ENCODE measurements at regions not wholly inside any gene's neighbourhood (a gene's known extent, or its start where the extent isn't known, plus 50 kb on each side); places are given as distances from the start of the nearest gene placed in this dataset.

GRCh38 chr9:135224921-135225541 lies 137.6 kb downstream of the OLFM1 start:
- TF ChIP-seq CTCF (conservative IDR thresholded peaks at IDR 0.05), result no peak
- no peak overlapping the region for H3K27ac ChIP-seq

GRCh38 chr9:135225619-135226228 lies 138.3 kb downstream of the OLFM1 start:
- no peak overlapping the region for H3K27ac ChIP-seq
- TF ChIP-seq CTCF (conservative IDR thresholded peaks at IDR 0.05), result no peak

GRCh38 chr9:135226369-135227050 lies 139.0 kb downstream of the OLFM1 start:
- TF ChIP-seq CTCF (conservative IDR thresholded peaks at IDR 0.05), result no peak
- no peak overlapping the region for H3K27ac ChIP-seq

GRCh38 chr9:135227641-135228251 lies 140.3 kb downstream of the OLFM1 start:
- no peak overlapping the region for H3K27ac ChIP-seq
- no peak for TF ChIP-seq CTCF (conservative IDR thresholded peaks at IDR 0.05)

- TF ChIP-seq CTCF (conservative IDR thresholded peaks at IDR 0.05), result no peak
- H3K27ac ChIP-seq, result no peak overlapping the region
Measured at GRCh38 chr9:135228345-135228982, 141.0 kb downstream of the OLFM1 start.

- H3K27ac ChIP-seq, result no peak overlapping the region
- no peak for TF ChIP-seq CTCF (conservative IDR thresholded peaks at IDR 0.05)
Measured at GRCh38 chr9:135228983-135229625, 141.6 kb downstream of the OLFM1 start.

All from VCaP (cell line).